WTC11 (cell line): ENCODE measurements at regions not wholly inside any gene's neighbourhood (a gene's known extent, or its start where the extent isn't known, plus 50 kb on each side); places are given as distances from the start of the nearest gene placed in this dataset.

ENCODE experiments used
- ATAC-seq: fragments of 200-7000 bp; cut with Tn5 transposase; 2 replicates; pipeline ENCODE4 v1.10.0; 2021; ENCODE audit warnings: mild to moderate bottlenecking, moderate library complexity
- CTCF ChIA-PET: fragments of 300-600 bp; sonication (Branson Sonifier 250); formaldehyde crosslinking; loops from one replicate; lab custom pipeline; 2021; ENCODE audit warnings: antibody characterized with exemption; lab: Charles Lee
- POLR2A ChIA-PET: fragments of 350-600 bp; sonication (Branson Sonifier 250); formaldehyde crosslinking; loops from one replicate; lab custom pipeline; 2021; ENCODE audit warnings: antibody characterized with exemption; lab: Charles Lee
- DNase-seq: peaks from one replicate; pipeline ENCODE4 v3.0.0; 2021; ENCODE audit warnings: low spot score
- H3K27ac Mint-ChIP-seq: 2 replicates; pipeline ENCODE4 v1.8.0; 2021; ENCODE audit warnings: mixed read lengths
- H3K27me3 Mint-ChIP-seq: 2 replicates; pipeline ENCODE4 v1.8.0; 2021; ENCODE audit warnings: low read depth, mild to moderate bottlenecking, moderate library complexity, mixed read lengths
- H3K36me3 Mint-ChIP-seq: 2 replicates; pipeline ENCODE4 v1.8.0; 2021; ENCODE audit warnings: mixed read lengths
- H3K4me1 Mint-ChIP-seq: 2 replicates; pipeline ENCODE4 v1.8.0; 2022; ENCODE audit warnings: mixed read lengths
- H3K4me3 Mint-ChIP-seq: 2 replicates; pipeline ENCODE4 v1.8.0; 2021; ENCODE audit warnings: mild to moderate bottlenecking, moderate library complexity, mixed read lengths
- H3K9me3 Mint-ChIP-seq: 2 replicates; pipeline ENCODE4 v1.8.0; 2021; ENCODE audit warnings: mixed read lengths
- ATF1 ChIP-seq: sonication (generic); formaldehyde crosslinking; IDR thresholded peaks from 2 replicates; pipeline ENCODE4 v1.8.1; 2023; ENCODE audit warnings: mild to moderate bottlenecking, moderate library complexity, missing genetic modification reagents
- ETV6 ChIP-seq: sonication (generic); formaldehyde crosslinking; IDR thresholded peaks from 2 replicates; pipeline ENCODE4 v1.8.1; 2022; ENCODE audit warnings: mild to moderate bottlenecking, missing genetic modification reagents
- FOXJ3 ChIP-seq: sonication (generic); formaldehyde crosslinking; IDR thresholded peaks from 2 replicates; pipeline ENCODE4 v1.9.0; 2021; ENCODE audit warnings: missing genetic modification reagents, mild to moderate bottlenecking, borderline replicate concordance
- GRHL2 ChIP-seq: fragments of 250-450 bp; sonication (Bioruptor Pico); IDR thresholded peaks from 2 replicates; pipeline ENCODE4 v1.8.0; 2022; ENCODE audit warnings: mild to moderate bottlenecking, moderate library complexity; ENCODE audit not compliant: insufficient replicate concordance, severe bottlenecking
- JAZF1 ChIP-seq: fragments of 250-450 bp; sonication (Bioruptor Pico); IDR thresholded peaks from 2 replicates; pipeline ENCODE4 v1.9.0; 2021; ENCODE audit warnings: moderate library complexity, mild to moderate bottlenecking, inconsistent platforms
- KAT7 ChIP-seq: sonication (generic); formaldehyde crosslinking; IDR thresholded peaks from 2 replicates; pipeline ENCODE4 v1.8.1; 2023; ENCODE audit warnings: missing genetic modification reagents, mild to moderate bottlenecking, borderline replicate concordance
- NFATC4 ChIP-seq: fragments of 250-450 bp; sonication (Bioruptor Pico); IDR thresholded peaks from 2 replicates; pipeline ENCODE4 v1.9.0; 2021; ENCODE audit warnings: mild to moderate bottlenecking
- NR2C2 ChIP-seq: sonication (generic); formaldehyde crosslinking; IDR thresholded peaks from 2 replicates; pipeline ENCODE4 v1.8.0; 2022; ENCODE audit warnings: mild to moderate bottlenecking, missing genetic modification reagents
- SP1 ChIP-seq: sonication (generic); formaldehyde crosslinking; conservative IDR thresholded peaks from 2 replicates; pipeline ENCODE4 v1.8.1; 2022; ENCODE audit warnings: missing genetic modification reagents
- TEAD1 ChIP-seq: sonication (generic); formaldehyde crosslinking; IDR thresholded peaks from 2 replicates; pipeline ENCODE4 v1.8.0; 2022; ENCODE audit warnings: mild to moderate bottlenecking, missing genetic modification reagents
- TEAD4 ChIP-seq: sonication (generic); formaldehyde crosslinking; IDR thresholded peaks from 2 replicates; pipeline ENCODE4 v1.8.0; 2022; ENCODE audit warnings: mild to moderate bottlenecking, missing genetic modification reagents
- TP53 ChIP-seq: sonication (generic); formaldehyde crosslinking; IDR thresholded peaks from 2 replicates; pipeline ENCODE4 v1.8.1; 2023; ENCODE audit warnings: mild to moderate bottlenecking, missing genetic modification reagents
- ZNF317 ChIP-seq: sonication (generic); formaldehyde crosslinking; IDR thresholded peaks from 2 replicates; pipeline ENCODE4 v1.8.1; 2023; ENCODE audit warnings: low read depth, mild to moderate bottlenecking, moderate library complexity, missing genetic modification reagents, borderline replicate concordance
- TF ChIP-seq, protein P1 (sequence below): sonication (generic); formaldehyde crosslinking; IDR thresholded peaks from 2 replicates; pipeline ENCODE4 v1.8.1; 2023; ENCODE audit warnings: mild to moderate bottlenecking, missing genetic modification reagents, borderline replicate concordance
- TF ChIP-seq, protein P2 (sequence below): sonication (generic); formaldehyde crosslinking; IDR thresholded peaks from 2 replicates; pipeline ENCODE4 v1.8.0; 2022; ENCODE audit warnings: mild to moderate bottlenecking, missing genetic modification reagents
- TF ChIP-seq, protein P3 (sequence below): fragments of 250-450 bp; sonication (Bioruptor Pico); IDR thresholded peaks from 2 replicates; pipeline ENCODE4 v1.9.0; 2021; ENCODE audit warnings: moderate library complexity, mild to moderate bottlenecking, inconsistent platforms, borderline replicate concordance
- TF ChIP-seq, protein P4 (sequence below): sonication (generic); formaldehyde crosslinking; conservative IDR thresholded peaks from 2 replicates; pipeline ENCODE4 v1.8.1; 2023; ENCODE audit warnings: mild to moderate bottlenecking, low read depth, missing genetic modification reagents, moderate library complexity
- TF ChIP-seq, protein P5 (sequence below): fragments of 250-450 bp; sonication (Bioruptor Pico); IDR thresholded peaks from 2 replicates; pipeline ENCODE4 v1.8.0; 2021; ENCODE audit warnings: mild to moderate bottlenecking
- TF ChIP-seq, protein P6 (sequence below): fragments of 250-450 bp; sonication (Bioruptor Pico); conservative IDR thresholded peaks from 2 replicates; pipeline ENCODE4 v1.9.0; 2021; ENCODE audit warnings: mild to moderate bottlenecking

DNA sequence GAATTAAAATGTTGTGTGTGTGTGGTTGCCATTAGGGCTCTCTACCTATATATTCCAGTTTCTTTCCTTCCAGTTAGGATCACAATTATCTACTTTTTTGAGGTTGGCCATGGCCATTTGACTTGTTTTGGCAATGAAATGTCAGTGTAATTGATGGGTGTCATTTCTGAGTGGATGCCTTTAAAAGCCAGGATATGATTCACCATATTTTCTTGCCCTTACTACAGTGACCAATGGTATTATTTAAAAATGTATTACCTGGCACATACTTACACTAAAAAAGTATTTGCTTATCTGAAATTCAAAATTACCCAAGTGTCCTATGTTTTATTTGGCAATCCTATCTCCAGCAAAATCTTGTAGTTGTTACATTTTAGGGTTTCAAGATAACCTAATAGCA, 258.7 kb upstream of the ACTBL2 start:
- peaks cover 6% of the 10 kb centered on the region for H3K4me1 Mint-ChIP-seq
- no peaks in the 10 kb centered on the region for H3K9me3 Mint-ChIP-seq
- no peak for DNase-seq
- CTCF ChIA-PET, result no interaction called here
- POLR2A ChIA-PET, result no interaction called here
- TF ChIP-seq NR2C2 (CRISPR knock-in tag), result no peak
- TF ChIP-seq GRHL2, result no peak
- TF ChIP-seq, protein P1, sequence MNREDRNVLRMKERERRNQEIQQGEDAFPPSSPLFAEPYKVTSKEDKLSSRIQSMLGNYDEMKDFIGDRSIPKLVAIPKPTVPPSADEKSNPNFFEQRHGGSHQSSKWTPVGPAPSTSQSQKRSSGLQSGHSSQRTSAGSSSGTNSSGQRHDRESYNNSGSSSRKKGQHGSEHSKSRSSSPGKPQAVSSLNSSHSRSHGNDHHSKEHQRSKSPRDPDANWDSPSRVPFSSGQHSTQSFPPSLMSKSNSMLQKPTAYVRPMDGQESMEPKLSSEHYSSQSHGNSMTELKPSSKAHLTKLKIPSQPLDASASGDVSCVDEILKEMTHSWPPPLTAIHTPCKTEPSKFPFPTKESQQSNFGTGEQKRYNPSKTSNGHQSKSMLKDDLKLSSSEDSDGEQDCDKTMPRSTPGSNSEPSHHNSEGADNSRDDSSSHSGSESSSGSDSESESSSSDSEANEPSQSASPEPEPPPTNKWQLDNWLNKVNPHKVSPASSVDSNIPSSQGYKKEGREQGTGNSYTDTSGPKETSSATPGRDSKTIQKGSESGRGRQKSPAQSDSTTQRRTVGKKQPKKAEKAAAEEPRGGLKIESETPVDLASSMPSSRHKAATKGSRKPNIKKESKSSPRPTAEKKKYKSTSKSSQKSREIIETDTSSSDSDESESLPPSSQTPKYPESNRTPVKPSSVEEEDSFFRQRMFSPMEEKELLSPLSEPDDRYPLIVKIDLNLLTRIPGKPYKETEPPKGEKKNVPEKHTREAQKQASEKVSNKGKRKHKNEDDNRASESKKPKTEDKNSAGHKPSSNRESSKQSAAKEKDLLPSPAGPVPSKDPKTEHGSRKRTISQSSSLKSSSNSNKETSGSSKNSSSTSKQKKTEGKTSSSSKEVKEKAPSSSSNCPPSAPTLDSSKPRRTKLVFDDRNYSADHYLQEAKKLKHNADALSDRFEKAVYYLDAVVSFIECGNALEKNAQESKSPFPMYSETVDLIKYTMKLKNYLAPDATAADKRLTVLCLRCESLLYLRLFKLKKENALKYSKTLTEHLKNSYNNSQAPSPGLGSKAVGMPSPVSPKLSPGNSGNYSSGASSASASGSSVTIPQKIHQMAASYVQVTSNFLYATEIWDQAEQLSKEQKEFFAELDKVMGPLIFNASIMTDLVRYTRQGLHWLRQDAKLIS (CRISPR knock-in tag), result no peak
- no peak for TF ChIP-seq KAT7 (CRISPR knock-in tag)
- no peak for TF ChIP-seq ATF1
- TF ChIP-seq, protein P2, sequence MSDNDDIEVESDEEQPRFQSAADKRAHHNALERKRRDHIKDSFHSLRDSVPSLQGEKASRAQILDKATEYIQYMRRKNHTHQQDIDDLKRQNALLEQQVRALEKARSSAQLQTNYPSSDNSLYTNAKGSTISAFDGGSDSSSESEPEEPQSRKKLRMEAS (CRISPR knock-in tag), result no peak
- no peak for TF ChIP-seq TP53
- no peak for TF ChIP-seq NFATC4 (CRISPR knock-in tag)
- no peak for TF ChIP-seq TEAD1
- TF ChIP-seq FOXJ3 (CRISPR knock-in tag), result no peak
- no peak for TF ChIP-seq ETV6 (CRISPR knock-in tag)
- TF ChIP-seq TEAD4 (CRISPR knock-in tag), result no peak
- no peak for TF ChIP-seq ZNF317 (CRISPR knock-in tag)
- TF ChIP-seq JAZF1 (CRISPR knock-in tag), result no peak
- TF ChIP-seq, protein P3, sequence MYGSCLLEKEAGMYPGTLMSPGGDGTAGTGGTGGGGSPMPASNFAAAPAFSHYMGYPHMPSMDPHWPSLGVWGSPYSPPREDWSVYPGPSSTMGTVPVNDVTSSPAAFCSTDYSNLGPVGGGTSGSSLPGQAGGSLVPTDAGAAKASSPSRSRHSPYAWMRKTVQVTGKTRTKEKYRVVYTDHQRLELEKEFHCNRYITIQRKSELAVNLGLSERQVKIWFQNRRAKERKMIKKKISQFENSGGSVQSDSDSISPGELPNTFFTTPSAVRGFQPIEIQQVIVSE (CRISPR knock-in tag), result no peak
- TF ChIP-seq, protein P4, sequence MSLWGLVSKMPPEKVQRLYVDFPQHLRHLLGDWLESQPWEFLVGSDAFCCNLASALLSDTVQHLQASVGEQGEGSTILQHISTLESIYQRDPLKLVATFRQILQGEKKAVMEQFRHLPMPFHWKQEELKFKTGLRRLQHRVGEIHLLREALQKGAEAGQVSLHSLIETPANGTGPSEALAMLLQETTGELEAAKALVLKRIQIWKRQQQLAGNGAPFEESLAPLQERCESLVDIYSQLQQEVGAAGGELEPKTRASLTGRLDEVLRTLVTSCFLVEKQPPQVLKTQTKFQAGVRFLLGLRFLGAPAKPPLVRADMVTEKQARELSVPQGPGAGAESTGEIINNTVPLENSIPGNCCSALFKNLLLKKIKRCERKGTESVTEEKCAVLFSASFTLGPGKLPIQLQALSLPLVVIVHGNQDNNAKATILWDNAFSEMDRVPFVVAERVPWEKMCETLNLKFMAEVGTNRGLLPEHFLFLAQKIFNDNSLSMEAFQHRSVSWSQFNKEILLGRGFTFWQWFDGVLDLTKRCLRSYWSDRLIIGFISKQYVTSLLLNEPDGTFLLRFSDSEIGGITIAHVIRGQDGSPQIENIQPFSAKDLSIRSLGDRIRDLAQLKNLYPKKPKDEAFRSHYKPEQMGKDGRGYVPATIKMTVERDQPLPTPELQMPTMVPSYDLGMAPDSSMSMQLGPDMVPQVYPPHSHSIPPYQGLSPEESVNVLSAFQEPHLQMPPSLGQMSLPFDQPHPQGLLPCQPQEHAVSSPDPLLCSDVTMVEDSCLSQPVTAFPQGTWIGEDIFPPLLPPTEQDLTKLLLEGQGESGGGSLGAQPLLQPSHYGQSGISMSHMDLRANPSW, result no peak
- ATAC-seq, result no peak
- no peak overlapping the region for H3K4me3 Mint-ChIP-seq
- H3K36me3 Mint-ChIP-seq, result no peaks in the 10 kb centered on the region
- H3K27ac Mint-ChIP-seq, result no peak overlapping the region
- H3K27me3 Mint-ChIP-seq, result no peaks in the 10 kb centered on the region

DNA sequence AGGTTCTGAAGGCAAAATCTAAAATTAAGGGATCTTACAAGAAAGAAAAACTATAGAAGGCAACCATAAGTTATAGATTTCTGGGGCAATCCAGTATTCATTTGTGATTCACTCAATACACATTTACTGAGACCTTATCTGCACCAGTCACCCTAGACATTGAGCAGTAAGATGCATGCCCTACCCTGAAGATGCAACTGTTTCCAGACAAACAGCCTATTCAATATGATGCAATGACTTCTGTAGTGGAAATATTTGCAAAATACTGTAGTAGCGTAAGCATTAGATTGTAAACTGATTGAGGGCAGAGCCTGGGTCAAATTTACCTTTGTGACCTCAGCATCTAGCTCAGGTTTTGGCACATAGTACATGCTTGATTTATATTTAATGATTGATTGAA, 256.2 kb upstream of the ACTBL2 start:
- no peak for DNase-seq
- H3K36me3 Mint-ChIP-seq, result no peaks in the 10 kb centered on the region
- peaks cover 20% of the 10 kb centered on the region for H3K4me1 Mint-ChIP-seq
- H3K9me3 Mint-ChIP-seq, result no peaks in the 10 kb centered on the region
- H3K4me3 Mint-ChIP-seq, result no peak overlapping the region
- TF ChIP-seq SP1 (no peak), TEAD4 (CRISPR knock-in tag) (no peak), ZNF317 (CRISPR knock-in tag) (no peak), NFATC4 (CRISPR knock-in tag) (no peak)
- TF ChIP-seq, protein P5, sequence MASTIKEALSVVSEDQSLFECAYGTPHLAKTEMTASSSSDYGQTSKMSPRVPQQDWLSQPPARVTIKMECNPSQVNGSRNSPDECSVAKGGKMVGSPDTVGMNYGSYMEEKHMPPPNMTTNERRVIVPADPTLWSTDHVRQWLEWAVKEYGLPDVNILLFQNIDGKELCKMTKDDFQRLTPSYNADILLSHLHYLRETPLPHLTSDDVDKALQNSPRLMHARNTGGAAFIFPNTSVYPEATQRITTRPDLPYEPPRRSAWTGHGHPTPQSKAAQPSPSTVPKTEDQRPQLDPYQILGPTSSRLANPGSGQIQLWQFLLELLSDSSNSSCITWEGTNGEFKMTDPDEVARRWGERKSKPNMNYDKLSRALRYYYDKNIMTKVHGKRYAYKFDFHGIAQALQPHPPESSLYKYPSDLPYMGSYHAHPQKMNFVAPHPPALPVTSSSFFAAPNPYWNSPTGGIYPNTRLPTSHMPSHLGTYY, result no peak
- TF ChIP-seq, protein P6, sequence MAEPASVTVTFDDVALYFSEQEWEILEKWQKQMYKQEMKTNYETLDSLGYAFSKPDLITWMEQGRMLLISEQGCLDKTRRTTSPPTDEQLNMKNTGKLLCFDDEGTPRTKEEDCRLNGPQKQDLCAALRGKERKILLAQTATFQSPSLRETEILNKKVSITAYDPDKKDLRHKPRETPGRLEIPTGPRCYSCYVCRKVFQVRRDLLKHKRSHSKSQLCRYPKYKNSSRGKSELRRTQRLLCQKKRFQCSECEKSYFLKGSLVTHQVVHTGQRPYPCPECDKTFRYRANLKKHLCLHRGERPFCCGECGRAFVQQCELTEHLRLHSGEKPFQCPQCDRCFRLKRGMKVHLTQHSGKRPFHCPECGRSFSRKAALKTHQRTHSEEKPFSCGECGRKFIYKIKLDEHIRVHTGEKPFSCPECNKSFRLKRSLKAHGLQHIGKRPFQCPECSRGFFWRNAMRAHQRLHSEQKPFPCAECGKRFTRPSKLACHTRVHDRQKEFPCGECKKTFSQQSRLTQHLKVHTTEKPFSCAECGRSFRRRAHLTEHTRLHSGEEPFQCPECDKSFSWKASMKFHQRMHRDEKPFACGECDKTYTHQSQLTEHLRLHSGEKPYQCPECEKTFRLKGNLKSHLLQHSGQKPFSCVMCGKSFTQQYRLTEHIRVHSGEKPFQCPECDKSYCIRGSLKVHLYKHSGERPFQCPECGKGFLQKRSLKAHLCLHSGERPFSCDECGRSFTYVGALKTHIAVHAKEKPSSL (CRISPR knock-in tag), result no peak
- TF ChIP-seq, all 79 proteins: peak for 0
- POLR2A ChIA-PET, result no interaction called here
- CTCF ChIA-PET, result interaction anchor here (1.2 kb wide), 1 partner anchor 88 kb away, joined by 5 read pairs; no protein-coding TSS in a partner anchor
- Mint-ChIP-seq H3K27me3 (no peaks in the 10 kb centered on the region), H3K27ac (no peak overlapping the region)
- ATAC-seq, result no peak
